HuH-7.5 (cell line): ENCODE measurements at regions not wholly inside any gene's neighbourhood (a gene's known extent, or its start where the extent isn't known, plus 50 kb on each side); places are given as distances from the start of the nearest gene placed in this dataset.
"Not testable (repeated sequence)": the region's sequence is repeated elsewhere in the genome, so short reads cannot be mapped to it uniquely, and the experiment has no call there.

ENCODE experiments used
- DNase-seq: peaks from one replicate; pipeline ENCODE4 v3.0.0; 2011; ENCODE audit warnings: low spot score

- DNase-seq = no peak
Observed at GRCh38 chr11:104704146-104704830, 194.0 kb downstream of the CASP12 start.

- no peak for DNase-seq
Observed at GRCh38 chr11:104700609-104701008, 197.7 kb downstream of the CASP12 start.

GRCh38 chr11:104699981-104700380 lies 198.3 kb downstream of the CASP12 start:
- DNase-seq = no peak

GRCh38 chr11:104695065-104695463 lies 203.2 kb downstream of the CASP12 start:
- DNase-seq = no peak

GRCh38 chr11:104694259-104695064 lies 203.8 kb downstream of the CASP12 start:
- DNase-seq = no peak

DNA sequence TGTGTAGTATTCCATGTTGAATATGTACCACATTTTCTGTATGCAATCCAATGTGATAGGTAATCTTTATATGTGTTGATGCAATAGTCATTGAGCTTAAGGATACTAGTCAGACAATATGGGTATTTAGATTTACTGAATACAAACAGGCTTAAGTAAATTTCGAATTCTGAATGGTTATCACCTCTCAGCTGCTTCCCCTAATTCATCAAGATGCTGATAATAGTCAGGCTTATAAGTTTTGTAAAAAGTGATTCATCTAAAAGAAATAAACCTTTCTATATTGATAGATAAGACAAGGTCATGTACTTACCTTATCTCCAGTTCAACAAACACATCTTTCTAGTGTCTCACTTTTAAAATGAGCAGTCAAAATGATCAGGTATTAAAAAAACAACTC lies 205.5 kb downstream of the CASP12 start:
- DNase-seq = no peak

- DNase-seq = no peak
Observed at GRCh38 chr11:104691129-104691528, 207.1 kb downstream of the CASP12 start.

- no peak for DNase-seq
Observed at GRCh38 chr11:104690241-104690640, 208.0 kb downstream of the CASP12 start.

DNA sequence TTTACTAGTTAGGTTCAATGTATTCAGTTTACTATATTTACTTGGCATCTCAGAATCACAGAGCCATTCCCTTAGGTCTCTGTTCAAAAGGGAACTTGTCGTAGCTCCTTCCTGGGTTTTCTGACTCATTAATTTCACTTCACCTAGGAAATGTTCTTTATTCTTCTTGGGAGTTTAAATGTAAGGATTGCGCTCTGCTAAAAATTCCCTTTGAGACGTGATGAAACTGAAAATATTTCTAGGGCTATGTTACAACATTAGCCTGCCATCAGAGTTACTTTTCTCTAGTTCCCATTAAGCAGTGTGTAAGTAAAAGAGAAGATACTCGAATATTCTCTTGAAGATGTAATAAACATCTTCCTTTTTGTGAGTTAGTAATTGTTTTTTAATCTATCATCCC lies 209.5 kb downstream of the CASP12 start:
- no peak for DNase-seq

DNA sequence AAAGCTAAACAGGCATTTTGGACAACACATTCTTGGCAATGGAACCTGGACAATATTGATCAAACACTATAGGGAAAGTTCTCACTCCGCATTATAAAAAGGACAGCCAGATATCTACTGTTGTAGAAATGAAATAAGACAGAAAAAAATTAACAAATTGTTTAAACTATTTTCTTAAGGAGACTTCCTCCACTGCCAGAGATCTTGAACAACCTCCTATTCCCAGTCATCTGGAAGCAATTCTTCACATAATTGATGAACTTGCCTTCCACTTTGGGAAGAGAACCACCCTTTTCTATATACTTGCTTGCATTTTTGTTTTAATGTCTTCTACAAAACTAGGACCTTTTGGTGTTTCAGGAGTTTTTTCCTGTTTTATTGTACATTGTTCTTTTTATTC lies 216.1 kb downstream of the CASP12 start:
- DNase-seq = no peak

DNA sequence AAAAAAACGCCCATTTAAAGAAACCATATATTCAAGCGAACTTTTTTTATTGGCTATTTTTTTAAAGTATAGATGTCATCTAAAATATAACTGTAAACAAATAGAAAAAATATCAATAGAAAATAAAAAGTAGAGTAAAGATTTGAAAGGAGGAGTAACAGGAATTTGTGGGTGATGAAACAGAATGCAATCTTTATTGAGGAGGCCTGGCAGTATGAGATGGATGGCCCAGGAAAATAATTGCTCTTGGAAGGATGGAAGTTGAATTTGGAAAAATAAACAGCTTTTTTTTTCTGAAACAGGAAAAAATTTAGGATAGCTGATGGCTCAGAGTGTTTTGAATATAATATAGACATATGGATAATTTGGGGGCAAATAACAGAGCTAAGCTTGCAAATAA lies 219.0 kb downstream of the CASP12 start:
- no peak for DNase-seq

DNA sequence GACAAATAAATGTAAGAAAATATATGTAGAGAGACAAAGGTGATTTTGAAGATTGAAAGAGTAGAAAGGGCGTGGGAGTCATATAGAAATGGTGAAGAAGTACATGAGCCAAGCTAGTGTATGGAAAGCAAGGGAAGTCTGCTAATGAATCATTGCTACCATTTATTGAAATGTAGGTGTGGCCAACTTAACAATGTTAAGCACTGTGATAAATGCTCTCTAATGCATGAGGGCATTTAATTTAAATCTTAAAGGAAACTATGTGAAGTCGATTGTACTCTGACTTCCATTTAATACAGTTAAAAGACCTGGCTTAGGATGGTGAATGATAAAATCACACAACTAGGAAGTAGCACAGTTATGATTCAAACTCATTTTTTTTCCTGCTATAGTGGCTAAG lies 219.9 kb downstream of the CASP12 start:
- DNase-seq = no peak

GRCh38 chr11:104677069-104677468 lies 221.2 kb downstream of the CASP12 start:
- not testable (repeated sequence) for DNase-seq

DNA sequence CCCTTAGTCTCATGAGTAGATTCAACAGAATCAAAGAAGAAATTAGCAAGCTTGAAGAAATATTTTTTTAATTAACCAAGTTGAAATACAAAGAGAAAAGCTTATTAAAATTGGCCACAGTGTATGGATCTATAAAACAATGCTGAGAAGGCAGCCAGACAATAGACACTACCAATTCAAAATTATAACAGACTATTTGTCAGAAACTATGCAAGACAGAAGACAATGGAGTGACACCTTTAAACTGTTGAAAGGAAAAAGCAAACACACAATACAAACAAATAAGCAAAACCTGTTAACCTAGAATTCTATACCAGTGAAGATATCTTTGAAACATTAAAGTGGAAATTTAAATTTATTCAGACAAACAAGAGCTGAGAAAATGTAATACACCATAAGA lies 225.4 kb downstream of the CASP12 start:
- DNase-seq = no peak

GRCh38 chr11:104668797-104669463 lies 229.3 kb downstream of the CASP12 start:
- no peak for DNase-seq

DNA sequence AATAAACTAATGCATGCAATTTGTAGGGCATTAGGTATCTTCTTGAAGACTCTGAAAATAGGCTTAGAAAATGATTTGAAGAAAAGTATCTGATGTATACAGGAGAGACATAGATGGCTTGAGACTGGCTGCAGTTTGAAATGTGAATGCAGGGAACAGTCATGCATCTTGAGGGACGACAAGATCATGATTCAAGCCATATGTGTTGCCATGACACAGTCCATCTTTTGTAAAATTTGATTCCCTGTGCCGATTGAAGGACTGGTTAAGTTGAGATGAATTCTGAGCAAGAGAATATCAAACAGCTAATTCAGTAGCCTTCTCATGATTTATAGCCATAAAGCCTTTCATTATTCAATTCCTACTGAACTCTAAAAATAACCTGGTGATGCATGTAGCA lies 231.6 kb downstream of the CASP12 start:
- no peak for DNase-seq

- no peak for DNase-seq
Observed at GRCh38 chr11:104665641-104666040, 232.6 kb downstream of the CASP12 start.

DNA sequence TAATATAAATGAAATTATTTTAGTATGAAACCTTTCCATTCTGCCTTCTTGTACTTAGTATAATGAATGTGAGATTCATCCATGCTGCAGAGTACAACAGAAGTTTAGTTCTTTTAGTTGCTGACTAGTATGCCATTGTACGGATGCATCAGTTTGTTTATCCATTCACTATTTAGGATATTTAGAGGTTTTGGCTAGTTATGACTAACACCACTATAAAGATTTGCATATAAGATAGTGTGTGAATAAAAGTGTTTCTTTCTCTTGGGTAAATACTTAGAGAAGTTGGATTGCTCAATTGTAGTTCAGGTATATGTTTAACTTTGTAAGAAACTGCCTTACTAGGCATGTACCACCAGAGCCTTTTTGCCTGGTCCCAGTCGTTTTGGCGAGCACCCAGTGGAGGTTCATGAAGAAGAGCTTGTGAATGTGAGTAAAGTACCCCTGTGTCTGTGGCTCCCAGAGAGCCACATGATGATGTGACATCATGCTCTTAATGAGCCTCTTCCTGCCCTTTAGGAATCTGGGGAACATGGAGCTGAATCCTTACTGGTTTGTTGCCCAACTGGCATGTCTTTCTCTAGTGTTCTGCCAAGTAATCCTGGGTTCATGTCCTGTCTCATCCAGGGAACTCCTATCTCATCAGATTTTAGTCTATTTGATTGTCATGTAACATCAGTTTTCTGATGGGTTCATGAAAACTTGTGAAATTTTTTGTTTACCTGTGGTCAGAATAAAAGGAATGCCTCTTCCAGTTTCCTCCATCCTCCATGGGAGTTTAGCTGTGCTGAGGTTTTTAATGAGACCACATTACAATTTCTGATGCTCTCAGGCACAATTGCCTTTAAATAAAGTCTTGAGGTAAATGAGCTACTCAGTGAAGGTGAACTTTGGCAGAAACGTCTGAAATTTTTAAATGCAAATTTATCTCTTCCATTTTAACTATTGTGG lies 234.8 kb downstream of the CASP12 start:
- no peak for DNase-seq

GRCh38 chr11:104661901-104662300 lies 236.4 kb downstream of the CASP12 start:
- no peak for DNase-seq

DNA sequence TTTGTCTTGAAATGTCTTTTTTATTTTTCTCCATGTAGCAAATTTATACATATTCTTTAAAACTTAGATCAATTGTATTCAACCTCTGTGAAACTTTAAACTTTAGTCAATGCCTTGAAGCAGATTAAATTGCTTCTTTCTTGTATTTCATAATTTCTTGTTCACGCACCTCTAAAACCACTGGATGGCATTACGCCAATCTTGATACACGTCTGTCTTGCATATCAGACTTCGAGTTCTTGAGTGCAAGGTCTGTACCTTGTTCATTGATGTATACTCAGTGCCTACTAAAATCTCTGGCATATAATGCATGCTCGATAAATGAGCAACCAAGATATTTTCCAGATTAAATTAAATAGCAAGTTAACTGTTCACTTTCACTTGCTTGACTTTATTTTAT lies 236.8 kb downstream of the CASP12 start:
- no peak for DNase-seq

DNA sequence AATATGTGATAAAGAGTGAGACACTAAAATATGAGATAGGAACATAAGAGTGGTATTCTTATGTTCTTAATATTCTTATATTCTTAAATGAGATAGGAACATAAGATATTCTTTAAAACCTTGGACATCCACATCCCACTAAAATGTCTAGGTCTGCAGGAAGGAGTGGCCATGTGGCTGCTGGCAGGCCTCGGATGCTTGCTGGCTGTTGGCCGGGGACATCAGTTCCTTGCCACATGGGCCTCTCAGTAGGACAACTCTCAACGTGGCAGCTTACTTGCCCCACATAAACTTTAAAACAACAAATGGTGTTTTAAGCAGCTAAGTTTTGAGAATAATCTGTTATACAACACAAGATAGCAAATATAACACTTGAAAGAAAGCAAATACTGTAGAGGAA lies 240.1 kb downstream of the CASP12 start:
- no peak for DNase-seq

DNA sequence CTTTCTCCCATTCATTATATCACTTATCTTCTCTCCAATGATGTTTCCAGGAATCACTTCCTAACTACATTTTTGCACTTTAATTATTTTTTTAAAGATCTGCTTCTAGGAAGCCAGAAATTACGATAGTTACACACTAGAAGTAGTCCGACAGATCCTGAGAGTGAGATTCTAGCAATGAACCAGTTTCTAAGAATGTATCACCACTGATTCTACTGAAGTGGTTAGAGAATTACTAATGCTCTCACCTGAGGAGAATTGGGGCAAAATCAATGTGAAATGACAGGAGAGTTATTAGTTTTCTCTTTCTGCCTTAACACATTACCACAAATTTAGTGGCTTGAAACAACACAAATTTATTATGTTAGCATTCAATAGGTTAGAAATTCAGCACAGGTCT lies 241.2 kb downstream of the CASP12 start:
- no peak for DNase-seq
